ENCODE measurements at regions not wholly inside any gene's neighbourhood (a gene's known extent, or its start where the extent isn't known, plus 50 kb on each side); places are given as distances from the start of the nearest gene placed in this dataset.
"Not testable (repeated sequence)": the region's sequence is repeated elsewhere in the genome, so short reads cannot be mapped to it uniquely, and the experiment has no call there.

- not testable (repeated sequence) for TF ChIP-seq CTCF, POLR2A (IDR thresholded peaks at IDR 0.05)
Observed at GRCh38 chr9:85824949-85825348, 83.2 kb upstream of the AGTPBP1 start.
